Activated CD4-positive, alpha-beta memory T cell treated with anti-CD3 and anti-CD28 coated beads for 36 hours (primary cell): ENCODE measurements at regions not wholly inside any gene's neighbourhood (a gene's known extent, or its start where the extent isn't known, plus 50 kb on each side); places are given as distances from the start of the nearest gene placed in this dataset.
"Not testable (repeated sequence)": the region's sequence is repeated elsewhere in the genome, so short reads cannot be mapped to it uniquely, and the experiment has no call there.

ENCODE experiments used
- CTCF ChIA-PET: fragments of 350-600 bp; sonication (Branson Sonifier 250); formaldehyde crosslinking; loops from one replicate; lab custom pipeline; 2021; ENCODE audit warnings: antibody characterized with exemption, inconsistent platforms; lab: Charles Lee
- POLR2A ChIA-PET: fragments of 350-600 bp; sonication (Branson Sonifier 250); formaldehyde crosslinking; loops from one replicate; lab custom pipeline; 2021; ENCODE audit warnings: antibody characterized with exemption; lab: Charles Lee
- DNase-seq: peaks from one replicate; pipeline ENCODE4 v3.0.0-alpha.2; 2020
- H3K27ac Mint-ChIP-seq: one replicate; pipeline ENCODE4 v1.8.0; 2021; ENCODE audit warnings: mixed read lengths
- H3K27me3 Mint-ChIP-seq: one replicate; pipeline ENCODE4 v1.8.0; 2021; ENCODE audit warnings: mixed read lengths
- H3K36me3 Mint-ChIP-seq: one replicate; pipeline ENCODE4 v1.8.0; 2021; ENCODE audit warnings: mixed read lengths
- H3K4me1 Mint-ChIP-seq: one replicate; pipeline ENCODE4 v1.8.0; 2021; ENCODE audit warnings: low read depth, mixed read lengths
- H3K4me3 Mint-ChIP-seq: one replicate; pipeline ENCODE4 v1.8.0; 2021; ENCODE audit warnings: mild to moderate bottlenecking, mixed read lengths
- H3K9me3 Mint-ChIP-seq: one replicate; pipeline ENCODE4 v1.8.0; 2021; ENCODE audit warnings: mixed read lengths
- intact Hi-C: fragments of 100-400 bp; cut with micrococcal nuclease; formaldehyde crosslinking; loops from one replicate; pipeline ENCODE4 v1.15.1; 2023

GRCh38 chr11:83403691-83404389 is 117.7 kb upstream of the CCDC90B start:
- intact Hi-C loops: no loop called here
- CTCF ChIA-PET: no interaction called here
- Mint-ChIP-seq H3K36me3 (no peaks in the 10 kb centered on the region), H3K4me1 (no peaks in the 10 kb centered on the region), H3K27ac (no peak overlapping the region), H3K4me3 (no peak overlapping the region), H3K9me3 (no peaks in the 10 kb centered on the region), H3K27me3 (no peaks in the 10 kb centered on the region)
- POLR2A ChIA-PET: no interaction called here
- no peak for DNase-seq

- intact Hi-C loops: no loop called here
- no peak for DNase-seq
- no peaks in the 10 kb centered on the region for H3K27me3 Mint-ChIP-seq
- H3K36me3 Mint-ChIP-seq: no peaks in the 10 kb centered on the region
- H3K4me1 Mint-ChIP-seq: no peaks in the 10 kb centered on the region
- CTCF ChIA-PET: no interaction called here
- POLR2A ChIA-PET: no interaction called here
- no peak overlapping the region for H3K27ac Mint-ChIP-seq
- no peak overlapping the region for H3K4me3 Mint-ChIP-seq
- no peaks in the 10 kb centered on the region for H3K9me3 Mint-ChIP-seq
These were observed 115.5 kb upstream of the CCDC90B start for GRCh38 chr11:83401506-83402225.

GRCh38 chr11:83394331-83394730 is 108.2 kb upstream of the CCDC90B start:
- intact Hi-C loops: no loop called here
- H3K4me1 Mint-ChIP-seq: no peaks in the 10 kb centered on the region
- H3K9me3 Mint-ChIP-seq: peaks cover 6% of the 10 kb centered on the region
- DNase-seq: no peak
- no peaks in the 10 kb centered on the region for H3K27me3 Mint-ChIP-seq
- POLR2A ChIA-PET: no interaction called here
- no peak overlapping the region for H3K27ac Mint-ChIP-seq
- H3K36me3 Mint-ChIP-seq: no peaks in the 10 kb centered on the region
- CTCF ChIA-PET: no interaction called here
- no peak overlapping the region for H3K4me3 Mint-ChIP-seq

- CTCF ChIA-PET: no interaction called here
- intact Hi-C loops: no loop called here
These were observed 106.4 kb upstream of the CCDC90B start for GRCh38 chr11:83392556-83392955.

GRCh38 chr11:83389975-83390374 is 103.8 kb upstream of the CCDC90B start:
- POLR2A ChIA-PET: no interaction called here
- intact Hi-C loops: no loop called here
- CTCF ChIA-PET: no interaction called here

More at GRCh38 chr11:83392556-83392955, 106.4 kb upstream of the CCDC90B start:
- no peak for DNase-seq
- POLR2A ChIA-PET: no interaction called here
- H3K9me3 Mint-ChIP-seq: peaks cover 11% of the 10 kb centered on the region
- no peaks in the 10 kb centered on the region for H3K4me1 Mint-ChIP-seq
- H3K36me3 Mint-ChIP-seq: no peaks in the 10 kb centered on the region
- H3K4me3 Mint-ChIP-seq: no peak overlapping the region
- H3K27ac Mint-ChIP-seq: no peak overlapping the region
- H3K27me3 Mint-ChIP-seq: no peaks in the 10 kb centered on the region

GRCh38 chr11:83383838-83384237 is 97.7 kb upstream of the CCDC90B start:
- CTCF ChIA-PET, intact Hi-C loops: not testable (repeated sequence)

More at GRCh38 chr11:83389975-83390374, 103.8 kb upstream of the CCDC90B start:
- H3K4me3 Mint-ChIP-seq: no peak overlapping the region
- H3K27me3 Mint-ChIP-seq: no peaks in the 10 kb centered on the region
- no peak for DNase-seq
- no peak overlapping the region for H3K27ac Mint-ChIP-seq
- no peaks in the 10 kb centered on the region for H3K4me1 Mint-ChIP-seq
- H3K9me3 Mint-ChIP-seq: peaks cover 33% of the 10 kb centered on the region
- no peaks in the 10 kb centered on the region for H3K36me3 Mint-ChIP-seq

GRCh38 chr11:83374311-83374710 is 88.1 kb upstream of the CCDC90B start:
- no peaks in the 10 kb centered on the region for H3K36me3 Mint-ChIP-seq
- CTCF ChIA-PET: no interaction called here
- H3K9me3 Mint-ChIP-seq: peaks cover under 1% of the 10 kb centered on the region
- no peak for DNase-seq
- POLR2A ChIA-PET: no interaction called here
- no peaks in the 10 kb centered on the region for H3K4me1 Mint-ChIP-seq
- peaks cover 8% of the 10 kb centered on the region for H3K27me3 Mint-ChIP-seq
- intact Hi-C loops: no loop called here
- no peak overlapping the region for H3K27ac Mint-ChIP-seq
- no peak overlapping the region for H3K4me3 Mint-ChIP-seq

More at GRCh38 chr11:83383838-83384237, 97.7 kb upstream of the CCDC90B start:
- H3K9me3 Mint-ChIP-seq: peaks cover 40% of the 10 kb centered on the region
- H3K27me3 Mint-ChIP-seq, H3K36me3 Mint-ChIP-seq, H3K4me1 Mint-ChIP-seq, DNase-seq, POLR2A ChIA-PET, H3K27ac Mint-ChIP-seq, H3K4me3 Mint-ChIP-seq: not testable (repeated sequence)

GRCh38 chr11:83371489-83371888 is 85.3 kb upstream of the CCDC90B start:
- Mint-ChIP-seq H3K36me3 (no peaks in the 10 kb centered on the region), H3K27ac (no peak overlapping the region), H3K4me1 (no peaks in the 10 kb centered on the region), H3K9me3 (peaks cover 24% of the 10 kb centered on the region), H3K4me3 (no peak overlapping the region), H3K27me3 (peaks cover 6% of the 10 kb centered on the region)
- intact Hi-C loops: no loop called here
- no peak for DNase-seq
- ChIA-PET POLR2A (no interaction called here), CTCF (no interaction called here)

- Mint-ChIP-seq H3K27ac (no peak overlapping the region), H3K4me3 (no peak overlapping the region), H3K36me3 (no peaks in the 10 kb centered on the region), H3K9me3 (peaks cover 24% of the 10 kb centered on the region), H3K4me1 (no peaks in the 10 kb centered on the region), H3K27me3 (no peaks in the 10 kb centered on the region)
- intact Hi-C loops: no loop called here
- ChIA-PET CTCF (no interaction called here), POLR2A (no interaction called here)
- no peak for DNase-seq
These were observed 81.6 kb upstream of the CCDC90B start for GRCh38 chr11:83367745-83368144.

- Mint-ChIP-seq H3K4me3 (no peak overlapping the region), H3K27me3 (no peaks in the 10 kb centered on the region), H3K36me3 (no peaks in the 10 kb centered on the region), H3K27ac (no peak overlapping the region), H3K9me3 (peaks cover 24% of the 10 kb centered on the region), H3K4me1 (no peaks in the 10 kb centered on the region)
- ChIA-PET CTCF (no interaction called here), POLR2A (no interaction called here)
- DNase-seq: no peak
- intact Hi-C loops: no loop called here
These were observed 78.4 kb upstream of the CCDC90B start for GRCh38 chr11:83364500-83365045.

- DNase-seq: no peak
- CTCF ChIA-PET: no interaction called here
- POLR2A ChIA-PET: no interaction called here
These were observed 77.1 kb upstream of the CCDC90B start for GRCh38 chr11:83363312-83363711.

GRCh38 chr11:83361831-83362230 is 75.7 kb upstream of the CCDC90B start:
- Mint-ChIP-seq H3K4me1 (no peaks in the 10 kb centered on the region), H3K36me3 (no peaks in the 10 kb centered on the region), H3K9me3 (peaks cover 5% of the 10 kb centered on the region), H3K27me3 (no peaks in the 10 kb centered on the region), H3K27ac (no peak overlapping the region), H3K4me3 (no peak overlapping the region)
- DNase-seq: no peak
- intact Hi-C loops: no loop called here
- CTCF ChIA-PET: interaction anchor here (0.6 kb wide), 1 partner anchor 363 kb away, joined by 3 read pairs; no protein-coding TSS in a partner anchor
- POLR2A ChIA-PET: no interaction called here

More at GRCh38 chr11:83363312-83363711, 77.1 kb upstream of the CCDC90B start:
- Mint-ChIP-seq H3K4me1 (no peaks in the 10 kb centered on the region), H3K36me3 (no peaks in the 10 kb centered on the region), H3K4me3 (no peak overlapping the region), H3K27me3 (no peaks in the 10 kb centered on the region), H3K27ac (no peak overlapping the region), H3K9me3 (peaks cover 13% of the 10 kb centered on the region)
- intact Hi-C loops: no loop called here
